Erythroblast (primary cell): ENCODE measurements at regions not wholly inside any gene's neighbourhood (a gene's known extent, or its start where the extent isn't known, plus 50 kb on each side); places are given as distances from the start of the nearest gene placed in this dataset.

Experiments
- GATA1 ChIP-seq: IDR thresholded peaks from 2 replicates; pipeline ENCODE4 v1.6.1; 2011; ENCODE audit warnings: low read depth, mild to moderate bottlenecking, control low read depth, low read length, moderate library complexity
- POLR2A ChIP-seq: IDR thresholded peaks from 2 replicates; pipeline ENCODE4 v1.6.1; 2011; ENCODE audit warnings: mild to moderate bottlenecking, low read length

- no peak for TF ChIP-seq POLR2A
- TF ChIP-seq GATA1: no peak
These were observed 216.5 kb downstream of the RAB11FIP2 start for GRCh38 chr10:117830205-117830604.
